Upper lobe of left lung (tissue), 4 donors: ENCODE measurements at regions not wholly inside any gene's neighbourhood (a gene's known extent, or its start where the extent isn't known, plus 50 kb on each side); places are given as distances from the start of the nearest gene placed in this dataset.

Experiments
- CTCF ChIP-seq, 6 experiments: fragments of 450-650 bp in 4 of 6; fragments of 200-600 bp in 2 of 6; sonication (generic) in 2 of 6; IDR thresholded peaks; one replicate each; pipeline ENCODE4 v1.5.1; 2016 to 2019; ENCODE audit warnings: antibody characterized with exemption in 6 of 6
- POLR2A ChIP-seq, 4 donors: fragments of 450-650 bp; IDR thresholded peaks; one replicate each; pipeline ENCODE4 v1.5.1; 2016 to 2017; ENCODE audit warnings: antibody characterized with exemption in 4 of 4, mild to moderate bottlenecking in 2 of 4
- POLR2AphosphoS5 ChIP-seq, 2 donors: sonication (generic); formaldehyde crosslinking; IDR thresholded peaks; one replicate each; pipeline ENCODE4 v1.5.1; 2017; ENCODE audit warnings: antibody characterized with exemption in 2 of 2

DNA sequence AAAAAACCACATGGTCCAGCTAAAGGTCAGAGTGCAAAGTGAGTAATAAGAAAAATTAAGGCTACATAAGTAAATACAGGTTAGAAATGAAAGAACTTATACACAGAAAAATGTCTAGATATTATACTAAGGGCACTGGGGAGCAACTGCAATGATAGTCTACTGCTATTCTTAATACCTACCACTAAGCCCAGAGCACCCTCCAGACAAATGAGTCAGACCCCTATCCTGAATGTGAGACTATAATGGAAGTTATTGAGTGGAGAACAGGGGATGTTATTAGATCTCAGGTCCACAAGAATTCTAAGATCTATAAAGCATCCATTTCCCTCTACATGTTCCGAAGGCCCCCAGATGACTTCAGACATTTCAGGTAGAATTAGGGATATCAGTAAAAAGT, 438.3 kb downstream of the PRELID2 start:
- TF ChIP-seq CTCF (IDR thresholded peaks at IDR 0.05) (no peak), POLR2A (IDR thresholded peaks at IDR 0.05) (no peak), POLR2AphosphoS5 (IDR thresholded peaks at IDR 0.05) (no peak)
